Suprapubic skin (tissue), 3 donors: ENCODE measurements at regions not wholly inside any gene's neighbourhood (a gene's known extent, or its start where the extent isn't known, plus 50 kb on each side); places are given as distances from the start of the nearest gene placed in this dataset.

ENCODE experiments used
- CTCF ChIP-seq, 2 donors: fragments of 200-600 bp in 1 of 2; fragments of 450-650 bp in 1 of 2; sonication (generic) in 1 of 2; IDR thresholded peaks; one replicate each; pipeline ENCODE4 v1.5.1; 2016 to 2019; ENCODE audit warnings: antibody characterized with exemption in 2 of 2, mild to moderate bottlenecking in 1 of 2, moderate library complexity in 1 of 2
- POLR2A ChIP-seq, 2 donors: fragments of 450-650 bp; IDR thresholded peaks; one replicate each; pipeline ENCODE4 v1.6.1; 2017; ENCODE audit warnings: antibody characterized with exemption in 2 of 2, mild to moderate bottlenecking in 2 of 2, moderate library complexity in 2 of 2

GRCh38 chr12:76187177-76187576 lies 102.7 kb upstream of the NAP1L1 start:
- TF ChIP-seq CTCF (IDR thresholded peaks at IDR 0.05) = no peak
- no peak for TF ChIP-seq POLR2A (IDR thresholded peaks at IDR 0.05)
